HG03457 (cell line): ENCODE measurements at regions not wholly inside any gene's neighbourhood (a gene's known extent, or its start where the extent isn't known, plus 50 kb on each side); places are given as distances from the start of the nearest gene placed in this dataset.
"Not testable (repeated sequence)": the region's sequence is repeated elsewhere in the genome, so short reads cannot be mapped to it uniquely, and the experiment has no call there.

ENCODE experiments used
- ATAC-seq: cut with Tn5 transposase; IDR thresholded peaks from one replicate; pipeline ENCODE4 v1.9.1; 2021; ENCODE audit warnings: moderate number of reproducible peaks; ENCODE audit not compliant: unreplicated experiment

DNA sequence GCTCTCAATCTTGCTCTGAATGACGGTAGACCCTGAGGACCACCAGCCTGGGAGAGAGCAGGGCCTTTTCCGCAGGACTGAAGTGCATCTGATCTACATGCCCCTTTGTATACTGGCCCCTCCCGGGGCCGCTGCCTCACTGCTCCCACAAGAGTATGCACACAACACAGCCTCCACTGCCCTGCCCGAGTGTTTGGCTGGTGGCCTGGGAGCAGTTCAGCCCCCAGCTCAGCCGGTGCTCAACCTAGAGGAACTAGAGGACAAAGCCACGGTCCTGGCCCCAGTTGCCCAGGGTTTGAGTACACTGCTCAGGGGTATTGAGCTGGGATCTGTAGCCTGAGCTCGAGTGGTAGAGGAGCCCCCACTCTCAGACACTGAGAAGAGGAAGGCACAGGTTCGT is 118.9 kb upstream of the CAB39 start:
- no peak for ATAC-seq

DNA sequence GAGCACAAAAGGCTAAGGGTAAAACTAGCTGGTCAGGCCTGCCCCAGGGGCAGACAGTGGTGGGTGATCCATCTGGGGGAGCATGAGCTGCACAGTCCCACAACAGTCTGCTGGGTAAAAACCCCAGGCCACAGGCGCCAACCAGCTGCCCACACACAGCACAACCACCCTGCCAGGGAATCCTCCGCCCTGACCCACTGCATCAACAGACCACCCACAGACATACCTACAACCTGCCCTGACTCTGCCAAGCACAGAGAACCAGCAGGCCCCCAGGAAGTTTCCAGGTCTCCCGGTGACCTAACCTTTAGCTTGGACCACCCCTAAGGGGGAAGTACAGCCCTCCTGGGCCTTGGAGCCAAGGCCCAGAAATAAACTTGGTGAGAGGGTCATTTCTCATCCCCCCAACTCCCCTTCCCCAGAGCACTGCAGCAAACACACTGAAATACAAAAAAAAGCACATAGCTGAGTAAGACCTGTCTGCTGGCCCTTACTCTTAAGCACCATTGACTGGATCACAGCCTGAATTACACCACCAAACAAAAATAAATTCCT is 118.3 kb upstream of the CAB39 start:
- ATAC-seq, result no peak

- ATAC-seq, result no peak
Observed at GRCh38 chr2:230599853-230600252, 112.8 kb upstream of the CAB39 start.

GRCh38 chr2:230600285-230600684 is 112.4 kb upstream of the CAB39 start:
- no peak for ATAC-seq

- no peak for ATAC-seq
Observed at GRCh38 chr2:230600881-230601280, 111.8 kb upstream of the CAB39 start.

- peak; percentile 44 for ATAC-seq
Observed at GRCh38 chr2:230601510-230601909, 111.1 kb upstream of the CAB39 start.

DNA sequence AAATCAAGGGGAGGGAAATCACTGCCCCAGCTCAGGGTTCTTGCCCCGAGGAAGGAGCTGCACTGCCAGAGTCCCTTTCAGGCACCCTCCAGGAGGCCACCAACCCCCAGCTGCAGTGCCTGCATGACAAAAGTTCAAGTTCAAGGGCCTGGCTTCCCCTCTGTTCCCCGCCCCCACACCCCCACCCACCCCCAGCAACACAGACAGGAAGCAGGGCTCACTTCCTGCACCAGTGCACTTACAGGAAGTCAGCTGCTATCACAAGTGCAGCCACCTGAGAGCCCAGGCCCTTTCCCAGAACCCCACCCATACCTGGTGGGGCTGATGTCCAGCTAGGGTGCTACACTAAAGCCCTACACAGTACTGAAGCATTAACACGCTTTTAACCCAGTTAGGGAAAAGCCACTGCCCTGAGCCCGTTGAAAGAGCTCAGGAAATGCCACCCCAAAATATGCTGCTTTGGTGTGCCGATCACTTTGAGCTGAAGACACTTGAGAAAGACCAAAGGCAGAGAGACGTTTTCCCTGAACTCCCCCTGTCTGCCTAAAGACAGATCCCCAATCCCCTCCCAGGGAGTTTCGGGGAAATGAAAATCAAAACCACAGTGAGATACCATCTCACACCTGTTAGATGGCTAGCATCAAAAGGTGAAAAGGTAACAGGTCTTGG is 109.9 kb upstream of the CAB39 start:
- ATAC-seq, result no peak

GRCh38 chr2:230603317-230603716 is 109.3 kb upstream of the CAB39 start:
- ATAC-seq, result not testable (repeated sequence)

DNA sequence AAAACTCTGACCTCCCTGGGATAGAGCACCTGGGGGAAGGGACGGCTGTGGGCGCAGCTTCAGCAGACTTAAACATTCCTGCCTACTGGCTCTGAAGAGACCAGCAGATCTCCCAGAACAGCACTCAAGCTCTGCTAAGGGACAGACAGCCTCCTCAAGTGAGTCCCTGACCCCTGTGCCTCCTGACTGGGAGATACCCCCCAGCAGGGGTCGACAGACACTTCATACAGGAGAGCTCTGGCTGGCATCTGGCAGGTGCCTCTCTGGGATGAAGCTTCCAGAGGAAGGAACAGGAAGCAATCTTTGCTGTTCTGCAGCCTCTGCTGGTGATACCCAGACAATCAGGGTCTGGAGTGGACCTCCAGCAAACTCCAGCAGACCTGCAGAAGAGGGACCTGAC is 108.5 kb upstream of the CAB39 start:
- not testable (repeated sequence) for ATAC-seq

DNA sequence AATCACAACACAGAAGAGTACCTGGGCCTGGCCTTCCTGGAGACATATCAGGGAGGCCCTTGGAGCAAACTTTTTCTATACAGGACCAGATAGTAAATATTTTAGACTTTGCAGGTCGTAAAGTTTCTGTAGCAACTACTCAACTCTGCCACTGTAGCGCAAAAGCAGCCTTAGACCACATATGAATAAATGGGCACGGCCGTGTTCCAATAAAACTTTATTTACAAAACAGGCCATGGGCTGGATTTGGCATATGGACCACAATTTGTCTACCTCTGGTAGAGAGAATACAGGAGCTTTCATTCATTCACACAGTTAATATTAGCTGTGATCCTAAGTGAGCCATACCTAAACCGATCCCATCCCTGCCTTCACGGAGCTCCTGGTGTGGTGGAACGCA is 98.6 kb upstream of the CAB39 start:
- no peak for ATAC-seq

DNA sequence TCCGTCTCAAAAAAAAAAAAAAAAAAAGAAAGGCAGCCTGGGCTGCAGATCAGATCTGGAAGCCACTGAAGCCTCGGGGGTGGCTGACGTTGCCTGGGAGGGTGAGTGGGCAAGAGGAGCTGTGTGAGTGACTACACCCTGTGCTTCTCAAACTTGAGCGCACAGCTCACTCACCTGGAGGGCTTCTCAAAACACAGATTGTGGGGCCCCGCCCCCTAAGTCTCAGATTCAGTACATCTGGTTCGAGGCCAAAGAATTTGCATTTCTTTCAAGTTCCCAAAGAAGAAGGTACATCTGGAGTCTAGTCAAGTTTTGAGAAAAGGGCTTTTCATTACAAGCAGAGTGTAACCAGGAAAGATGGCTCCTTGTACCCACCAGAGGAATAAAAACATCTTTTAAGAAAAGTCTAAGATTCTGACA is 97.7 kb upstream of the CAB39 start:
- ATAC-seq, result peak; percentile 65

- ATAC-seq, result not testable (repeated sequence)
Observed at GRCh38 chr2:230617256-230617706, 95.4 kb upstream of the CAB39 start.

DNA sequence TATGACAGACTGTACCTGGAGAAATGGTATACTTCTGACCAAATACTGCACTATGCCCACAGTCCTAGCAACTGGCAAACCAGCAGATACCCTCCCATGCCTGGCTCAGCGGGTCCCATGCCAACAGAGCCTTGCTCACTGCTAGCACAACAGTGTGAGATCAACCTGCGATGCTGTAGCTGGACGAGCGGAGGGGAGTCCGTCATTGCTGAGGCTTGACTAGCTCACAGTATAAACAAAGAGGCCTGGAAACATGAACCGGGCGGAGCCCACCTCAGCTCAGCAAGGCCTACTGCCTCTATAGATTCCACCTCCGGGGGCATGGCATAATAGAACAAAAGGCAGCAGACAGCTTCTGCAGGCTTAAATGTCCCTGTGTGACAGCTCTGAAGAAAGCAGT is 93.2 kb upstream of the CAB39 start:
- ATAC-seq, result no peak

DNA sequence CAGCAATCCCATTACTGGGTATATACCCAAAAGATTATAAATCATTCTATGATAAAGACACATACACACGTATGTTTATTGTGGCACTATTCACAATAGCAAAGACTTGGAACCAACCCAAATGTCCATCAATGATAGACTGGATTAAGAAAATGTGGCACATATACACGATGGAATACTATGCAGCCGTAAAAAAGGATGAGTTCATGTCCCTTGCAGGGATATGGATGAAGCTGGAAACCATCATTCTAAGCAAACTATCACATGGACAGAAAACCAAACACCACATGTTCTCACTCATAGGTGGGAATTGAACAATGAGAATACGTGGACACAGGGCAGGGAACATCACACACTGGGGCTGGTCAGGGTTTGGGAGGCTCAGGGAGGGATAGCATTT is 87.4 kb upstream of the CAB39 start:
- not testable (repeated sequence) for ATAC-seq

GRCh38 chr2:230627091-230627490 is 85.6 kb upstream of the CAB39 start:
- ATAC-seq, result not testable (repeated sequence)

GRCh38 chr2:230627806-230628724 is 84.6 kb upstream of the CAB39 start:
- no peak for ATAC-seq

GRCh38 chr2:230631470-230631869 is 81.2 kb upstream of the CAB39 start:
- no peak for ATAC-seq

- no peak for ATAC-seq
Observed at GRCh38 chr2:230634146-230634545, 78.5 kb upstream of the CAB39 start.

DNA sequence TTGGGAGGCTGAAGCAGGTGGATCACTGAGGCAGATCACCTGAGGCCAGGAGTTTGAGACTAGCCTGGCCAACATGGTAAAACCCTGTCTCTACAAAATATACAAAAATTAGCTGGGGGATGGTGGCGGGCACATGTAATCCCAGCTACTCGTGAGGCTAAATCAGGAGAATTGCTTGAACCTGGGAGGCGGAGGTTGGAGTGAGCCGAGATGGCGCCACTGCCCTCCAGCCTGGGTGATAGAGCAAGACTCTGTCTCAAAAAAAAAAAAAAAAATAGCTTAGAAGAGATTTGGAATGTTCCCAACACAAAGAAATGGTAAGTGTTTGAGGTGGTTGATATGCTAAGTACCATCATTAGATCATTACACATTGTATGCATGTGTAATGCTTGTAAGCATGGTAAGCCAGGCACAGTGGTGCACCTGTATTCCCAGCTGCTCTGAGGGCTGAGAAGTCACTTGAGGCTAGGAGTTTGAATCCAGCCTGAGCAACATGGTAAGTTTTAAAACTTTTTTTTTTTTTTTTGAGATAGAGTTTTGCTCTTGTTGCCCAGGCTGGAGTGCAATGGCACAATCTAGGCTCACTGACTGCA is 77.8 kb upstream of the CAB39 start:
- ATAC-seq, result not testable (repeated sequence)

- ATAC-seq, result no peak
Observed at GRCh38 chr2:230636684-230637271, 75.9 kb upstream of the CAB39 start.

GRCh38 chr2:230637486-230637885 is 75.2 kb upstream of the CAB39 start:
- not testable (repeated sequence) for ATAC-seq
